GM18517 (cell line): ENCODE measurements at regions not wholly inside any gene's neighbourhood (a gene's known extent, or its start where the extent isn't known, plus 50 kb on each side); places are given as distances from the start of the nearest gene placed in this dataset.
"Not testable (repeated sequence)": the region's sequence is repeated elsewhere in the genome, so short reads cannot be mapped to it uniquely, and the experiment has no call there.

Experiments used
- ATAC-seq: cut with Tn5 transposase; IDR thresholded peaks from one replicate; pipeline ENCODE4 v1.9.1; 2021; ENCODE audit warnings: mild to moderate bottlenecking, moderate library complexity; ENCODE audit not compliant: unreplicated experiment

GRCh38 chr10:33071857-33072256, 113.8 kb upstream of the ITGB1 start:
- no peak for ATAC-seq

GRCh38 chr10:33070101-33070500, 112.1 kb upstream of the ITGB1 start:
- ATAC-seq = no peak

- ATAC-seq = no peak
These were observed 109.9 kb upstream of the ITGB1 start for GRCh38 chr10:33067917-33068316.

- no peak for ATAC-seq
These were observed 109.5 kb upstream of the ITGB1 start for GRCh38 chr10:33067481-33067880.

GRCh38 chr10:33066558-33067236, 108.7 kb upstream of the ITGB1 start:
- ATAC-seq = no peak

- ATAC-seq = no peak
These were observed 107.1 kb upstream of the ITGB1 start for GRCh38 chr10:33065111-33065510.

GRCh38 chr10:33064706-33065105, 106.7 kb upstream of the ITGB1 start:
- no peak for ATAC-seq

GRCh38 chr10:33057620-33058019, 99.6 kb upstream of the ITGB1 start:
- no peak for ATAC-seq

GRCh38 chr10:33056828-33057596, 99.0 kb upstream of the ITGB1 start:
- ATAC-seq = no peak

- no peak for ATAC-seq
These were observed 97.6 kb upstream of the ITGB1 start for GRCh38 chr10:33055625-33056024.

- no peak for ATAC-seq
These were observed 95.1 kb upstream of the ITGB1 start for GRCh38 chr10:33052915-33053810.

GRCh38 chr10:33052263-33052875, 94.3 kb upstream of the ITGB1 start:
- ATAC-seq = no peak

GRCh38 chr10:33049963-33050920, 92.2 kb upstream of the ITGB1 start:
- ATAC-seq = not testable (repeated sequence)

GRCh38 chr10:33048223-33048622, 90.2 kb upstream of the ITGB1 start:
- no peak for ATAC-seq

GRCh38 chr10:33047655-33048054, 89.6 kb upstream of the ITGB1 start:
- ATAC-seq = no peak

- ATAC-seq = no peak
These were observed 88.8 kb upstream of the ITGB1 start for GRCh38 chr10:33046792-33047191.

GRCh38 chr10:33045421-33045820, 87.4 kb upstream of the ITGB1 start:
- ATAC-seq = no peak

GRCh38 chr10:33042565-33042964, 84.5 kb upstream of the ITGB1 start:
- ATAC-seq = no peak

- ATAC-seq = no peak
These were observed 83.9 kb upstream of the ITGB1 start for GRCh38 chr10:33041783-33042437.
